GM18517 (cell line): ENCODE measurements at regions not wholly inside any gene's neighbourhood (a gene's known extent, or its start where the extent isn't known, plus 50 kb on each side); places are given as distances from the start of the nearest gene placed in this dataset.

Source experiments
- ATAC-seq: cut with Tn5 transposase; IDR thresholded peaks from one replicate; pipeline ENCODE4 v1.9.1; 2021; ENCODE audit warnings: mild to moderate bottlenecking, moderate library complexity; ENCODE audit not compliant: unreplicated experiment

DNA sequence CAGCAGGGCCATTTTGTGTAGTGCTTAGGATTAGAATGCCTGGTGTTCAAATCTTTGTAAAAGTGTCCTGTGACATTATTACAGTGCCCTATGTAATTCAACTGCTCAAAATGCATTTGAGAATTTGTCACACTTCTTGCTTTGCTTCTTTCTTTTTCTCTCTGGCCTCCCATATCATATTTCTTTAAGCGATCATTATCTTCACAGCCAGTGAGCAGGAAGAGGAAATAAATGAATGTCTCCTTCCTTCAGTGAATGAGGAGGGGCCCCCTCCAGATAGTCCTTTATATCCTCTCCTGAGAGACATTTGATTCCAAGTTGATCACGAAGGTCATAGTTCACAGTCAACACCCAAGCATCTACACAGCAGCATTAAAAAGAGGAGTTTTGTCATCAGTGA lies 425.1 kb upstream of the NPVF start:
- ATAC-seq, result no peak

- ATAC-seq, result no peak
These were observed 427.8 kb upstream of the NPVF start for GRCh38 chr7:25656071-25656470.

GRCh38 chr7:25656581-25657026 lies 428.3 kb upstream of the NPVF start:
- no peak for ATAC-seq

DNA sequence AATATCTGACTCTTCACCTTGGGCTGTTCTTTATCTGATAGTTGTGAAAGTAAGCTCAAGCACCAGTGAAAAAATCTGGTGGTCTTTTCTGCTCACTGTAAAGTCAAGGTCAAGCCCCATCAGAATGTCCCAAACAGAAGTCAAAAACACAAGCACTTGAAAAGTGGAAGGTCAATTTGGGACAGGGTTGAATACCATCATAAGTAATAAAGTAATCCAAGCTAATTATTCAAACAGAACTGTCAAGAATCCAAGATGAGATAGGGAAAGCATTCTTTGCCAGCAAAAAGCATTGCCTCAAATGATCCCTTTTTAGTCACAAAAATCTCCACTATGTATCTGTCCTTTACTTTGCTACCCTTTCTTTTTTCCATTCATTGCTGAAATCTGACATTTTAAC lies 430.1 kb upstream of the NPVF start:
- ATAC-seq, result no peak

DNA sequence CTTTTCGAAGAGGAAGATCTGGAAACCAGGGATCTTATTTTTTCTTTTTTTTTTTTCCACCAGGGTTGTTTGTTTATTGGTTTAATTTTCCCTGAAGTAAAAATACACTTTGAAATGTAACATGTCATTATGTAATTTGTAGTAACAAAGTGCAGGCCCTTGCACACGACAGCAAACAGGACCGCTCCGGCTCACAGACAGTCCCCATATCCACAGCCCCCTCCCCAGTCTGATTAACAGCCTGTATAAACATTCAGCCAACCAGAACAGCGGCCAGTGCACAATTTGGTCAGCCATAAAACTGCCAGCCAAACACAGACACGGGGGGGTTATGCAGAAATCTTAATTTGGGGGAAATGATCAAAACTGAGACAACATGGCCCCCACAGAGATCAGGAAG lies 431.6 kb upstream of the NPVF start:
- no peak for ATAC-seq

DNA sequence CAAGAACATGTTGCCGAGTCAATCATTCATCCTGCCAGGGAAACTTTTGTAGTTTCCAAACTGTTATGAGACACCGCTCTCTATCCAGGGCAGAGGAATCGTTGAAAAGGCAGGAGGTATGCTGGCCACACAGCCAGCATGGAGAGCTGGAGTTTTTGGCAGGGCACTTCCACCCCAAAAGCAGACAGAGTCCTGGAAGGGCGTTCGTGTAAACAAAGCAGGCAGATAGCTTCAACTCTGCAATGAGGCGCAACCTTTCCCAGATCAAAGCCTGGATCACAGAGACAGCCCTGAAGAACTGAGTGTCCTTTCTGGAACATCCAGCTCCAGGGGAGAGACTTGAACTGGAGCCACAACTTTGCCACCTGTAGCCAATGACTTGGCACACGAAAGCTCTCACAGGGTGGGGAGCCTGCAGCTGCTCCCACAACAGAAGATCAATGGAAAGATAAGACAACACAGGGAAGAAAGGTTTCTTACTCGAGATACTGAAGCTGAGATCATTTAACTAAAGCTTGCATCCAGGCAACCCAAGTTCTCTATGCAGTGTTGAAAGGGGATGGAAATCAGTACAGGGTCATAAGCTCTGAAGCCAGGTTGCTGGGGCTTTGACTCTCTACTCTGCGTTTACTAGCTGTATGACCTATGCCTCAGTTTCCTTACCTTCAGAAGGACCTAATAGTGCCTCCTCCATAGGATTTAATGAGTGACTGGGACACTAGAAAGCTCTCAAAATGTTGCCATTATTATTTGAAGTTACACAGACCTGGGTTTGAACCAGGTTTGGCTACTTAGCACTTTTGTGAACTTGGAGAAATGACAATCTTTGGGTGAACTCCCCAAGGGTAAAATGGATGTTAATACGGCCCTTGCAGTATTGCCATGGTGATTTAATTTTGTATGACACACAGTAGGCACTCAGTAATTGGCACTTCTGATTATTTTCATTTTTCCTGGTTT lies 434.8 kb upstream of the NPVF start:
- ATAC-seq, result no peak

DNA sequence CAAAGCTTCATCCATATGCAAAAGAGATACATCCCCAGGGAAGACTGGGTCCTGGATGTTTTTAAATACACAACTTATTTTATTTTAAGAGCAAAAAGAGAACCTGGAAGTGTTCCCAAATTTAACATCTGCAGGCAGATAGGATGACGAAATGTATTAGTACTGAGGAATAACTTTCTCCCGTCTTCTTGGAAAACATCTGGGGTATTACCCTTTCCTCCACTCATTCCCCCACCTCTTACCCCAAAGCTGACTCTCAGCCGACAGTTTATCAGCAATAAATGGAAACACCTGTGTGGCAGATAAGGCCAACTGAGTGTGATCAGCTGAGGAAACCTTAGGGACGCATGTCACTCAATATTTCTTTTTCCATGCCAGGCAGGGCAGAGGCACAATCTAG lies 435.6 kb upstream of the NPVF start:
- no peak for ATAC-seq

GRCh38 chr7:25664593-25664992 lies 436.3 kb upstream of the NPVF start:
- ATAC-seq, result no peak

- ATAC-seq, result no peak
These were observed 437.1 kb upstream of the NPVF start for GRCh38 chr7:25665374-25665773.

GRCh38 chr7:25665903-25666670 lies 437.8 kb upstream of the NPVF start:
- no peak for ATAC-seq

DNA sequence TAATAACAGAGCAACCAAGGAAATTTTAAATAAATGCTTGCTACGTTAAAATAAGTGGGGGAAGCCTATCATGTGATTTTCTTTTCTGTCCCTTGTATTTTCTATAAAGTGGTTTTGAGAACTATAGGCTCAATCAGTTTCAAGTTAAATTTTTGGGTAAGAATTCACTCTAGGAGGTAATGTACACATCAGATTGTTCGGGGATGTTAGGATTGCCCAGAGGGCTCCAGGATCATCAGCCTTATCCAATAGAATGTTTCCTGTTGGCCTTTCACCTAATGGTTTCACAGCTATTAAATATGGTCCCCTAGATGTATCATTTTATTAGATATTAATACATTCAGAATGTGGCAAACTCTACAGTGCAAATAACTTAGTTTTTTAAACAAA lies 438.4 kb upstream of the NPVF start:
- no peak for ATAC-seq

GRCh38 chr7:25669281-25669781 lies 441.0 kb upstream of the NPVF start:
- ATAC-seq, result no peak

DNA sequence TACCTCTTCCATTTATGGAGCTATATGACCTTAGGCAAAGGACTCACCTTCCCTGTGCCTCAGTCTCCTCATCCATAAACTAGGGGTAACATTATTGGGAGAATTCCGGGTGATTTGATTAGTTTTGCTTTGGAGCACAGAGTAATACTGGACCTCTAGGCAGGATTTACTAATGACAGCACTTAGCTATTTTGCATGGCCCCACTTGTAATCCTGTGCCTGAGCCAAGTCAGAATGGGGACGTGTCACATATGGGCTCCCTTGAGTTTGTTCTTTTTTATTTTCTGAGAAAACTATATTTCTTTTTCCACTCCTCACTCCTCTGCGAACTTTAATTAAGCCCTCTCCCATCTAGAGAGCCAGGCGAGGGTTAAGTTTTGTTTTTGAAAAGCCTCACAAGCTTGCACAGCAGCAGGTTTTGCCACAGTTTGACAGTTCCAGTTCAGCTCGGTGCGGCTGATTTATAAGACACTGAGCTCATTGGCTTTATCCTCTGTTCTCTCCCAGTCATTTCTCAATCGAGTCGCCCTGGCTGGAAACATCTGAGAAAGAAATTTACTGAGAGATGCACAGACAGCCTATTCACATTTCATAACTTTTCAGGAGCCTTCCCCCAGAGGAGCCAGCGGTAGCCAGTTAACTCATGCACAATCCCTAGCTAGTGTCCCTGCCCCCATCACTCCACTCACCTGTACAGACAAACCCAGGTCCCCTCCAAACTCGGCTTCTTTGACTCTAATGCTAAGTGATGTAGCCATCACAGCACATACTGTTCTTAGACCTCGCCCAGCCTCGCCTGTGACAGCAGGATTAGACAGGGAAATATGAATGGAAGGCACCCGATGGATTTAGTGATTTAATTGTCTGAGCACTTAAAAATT lies 441.9 kb upstream of the NPVF start:
- ATAC-seq, result no peak

DNA sequence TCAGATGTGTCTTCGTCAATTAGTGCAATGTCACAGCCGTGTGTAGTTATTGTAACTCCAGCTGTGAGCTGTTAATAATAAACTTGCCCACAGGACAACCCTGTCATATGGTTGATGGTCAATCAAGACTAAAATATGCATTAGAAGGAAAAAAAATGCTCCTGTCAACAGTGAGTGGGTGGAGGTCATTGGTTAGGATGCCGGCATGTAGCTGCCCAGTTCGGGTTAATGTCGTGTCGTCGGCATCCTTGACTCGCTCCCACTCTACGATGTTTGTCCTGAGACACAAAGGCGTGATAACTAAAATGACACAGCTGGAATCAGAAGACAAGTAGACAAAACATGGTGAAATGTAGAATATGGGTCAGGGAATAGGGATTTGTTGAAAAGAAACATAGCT lies 442.8 kb upstream of the NPVF start:
- ATAC-seq, result no peak

DNA sequence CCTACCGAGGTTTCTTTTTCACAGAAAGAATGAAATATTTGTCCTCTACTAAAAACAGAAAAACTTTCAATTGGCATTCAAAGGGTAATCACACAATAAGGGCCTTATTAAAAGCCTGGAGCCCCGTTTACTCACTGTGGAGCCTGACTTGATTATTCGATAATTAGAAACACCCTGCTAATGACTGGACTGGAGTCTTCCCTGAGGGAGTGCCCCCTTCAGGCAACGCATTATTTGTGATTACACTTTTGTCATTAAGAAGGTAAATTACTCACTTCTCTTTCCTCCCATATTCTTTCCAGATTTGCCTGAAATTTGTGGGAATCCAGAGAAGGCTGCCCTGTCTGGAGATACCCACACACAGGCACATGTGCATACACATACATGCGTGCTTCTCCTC lies 444.2 kb upstream of the NPVF start:
- ATAC-seq, result no peak

GRCh38 chr7:25675789-25676474 lies 447.6 kb upstream of the NPVF start:
- no peak for ATAC-seq

- no peak for ATAC-seq
These were observed 449.3 kb upstream of the NPVF start for GRCh38 chr7:25677595-25677994.

- ATAC-seq, result no peak
These were observed 449.9 kb upstream of the NPVF start for GRCh38 chr7:25678215-25678614.

DNA sequence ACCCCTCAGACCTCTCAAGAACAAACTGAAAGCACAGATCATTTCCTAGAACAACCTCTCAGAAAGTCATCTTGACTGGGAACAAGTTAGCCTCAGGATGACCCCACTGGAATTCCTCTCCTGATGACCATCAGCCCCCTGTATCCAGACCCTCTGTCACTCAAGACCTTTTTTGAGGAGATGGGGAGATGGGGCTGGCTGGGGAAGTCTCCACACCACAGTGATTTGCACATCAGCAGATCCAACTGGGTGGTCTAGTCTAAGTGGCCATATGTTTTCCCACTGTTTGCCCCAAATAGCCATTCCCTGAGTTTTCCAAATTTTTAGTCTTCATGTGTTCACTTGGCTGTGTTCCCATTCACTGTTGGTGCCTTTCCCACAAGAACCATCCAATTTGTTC lies 452.4 kb upstream of the NPVF start:
- no peak for ATAC-seq

GRCh38 chr7:25684360-25684759 lies 456.1 kb upstream of the NPVF start:
- no peak for ATAC-seq
